ENCODE measurements at regions not wholly inside any gene's neighbourhood (a gene's known extent, or its start where the extent isn't known, plus 50 kb on each side); places are given as distances from the start of the nearest gene placed in this dataset.

DNA sequence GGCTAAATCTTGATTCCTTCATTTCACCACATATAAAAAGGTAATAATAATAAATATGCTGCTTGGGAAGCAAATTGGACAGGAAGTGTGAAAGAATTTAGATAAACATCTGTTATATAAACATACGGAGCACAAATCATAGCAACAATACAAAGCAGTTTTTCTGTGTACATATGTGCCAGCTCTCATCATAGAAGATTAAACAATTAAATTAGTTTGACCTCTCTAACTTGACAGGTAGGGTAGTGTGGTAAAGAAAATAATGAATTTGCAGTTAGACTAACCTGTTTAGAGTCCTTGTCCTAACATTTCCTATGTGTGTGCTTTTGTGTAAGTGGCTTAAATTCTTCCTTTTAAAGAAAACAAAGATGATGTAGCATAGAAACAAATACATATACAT is 995.7 kb upstream of the TENM4 start:
- no peak for DNase-seq (ENCODE audit: low spot score)

GRCh38 chr11:80435345-80435744 is 994.5 kb upstream of the TENM4 start:
- DNase-seq (ENCODE audit: low spot score), result no peak

DNA sequence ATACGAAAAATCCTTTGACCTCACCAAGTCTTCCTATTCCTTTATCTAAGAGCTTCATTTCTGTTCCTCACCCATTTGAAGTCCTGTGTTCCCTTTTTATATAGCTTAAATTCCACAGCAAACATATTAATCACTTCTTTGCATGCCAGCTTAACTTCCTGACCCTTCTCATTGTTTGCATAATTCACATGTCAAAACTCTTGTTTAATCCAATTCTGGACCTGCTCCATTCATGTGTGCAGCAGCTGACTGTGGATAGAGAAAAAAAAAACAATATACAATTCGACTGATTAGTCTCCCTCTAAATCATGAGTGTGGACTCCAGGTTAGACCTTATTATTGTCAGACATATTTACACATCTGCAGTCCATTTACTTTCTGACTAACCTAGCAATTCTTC is 991.2 kb upstream of the TENM4 start:
- DNase-seq (ENCODE audit: low spot score), result no peak

GRCh38 chr11:80424012-80424695 is 983.3 kb upstream of the TENM4 start:
- DNase-seq (ENCODE audit: low spot score), result no peak

DNA sequence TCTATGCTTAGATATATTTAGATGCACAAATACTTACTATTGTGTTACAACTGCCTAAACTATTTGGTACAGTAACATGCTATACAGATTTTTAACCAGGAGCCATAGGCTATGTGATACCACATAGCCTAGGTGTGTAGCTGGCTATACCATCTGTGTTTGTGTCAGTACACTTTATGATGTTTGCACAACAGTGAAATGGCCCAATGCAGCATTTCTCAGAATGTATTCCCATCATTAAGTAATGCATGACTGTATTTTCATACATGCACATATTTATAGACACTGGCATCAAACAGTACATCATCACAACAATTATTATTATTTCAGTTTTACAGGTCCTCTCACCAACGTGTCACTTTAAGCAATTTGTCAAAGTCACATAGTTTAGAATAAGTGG is 979.5 kb upstream of the TENM4 start:
- DNase-seq (ENCODE audit: low spot score), result no peak

- DNase-seq (ENCODE audit: low spot score), result no peak
These were observed 976.9 kb upstream of the TENM4 start for GRCh38 chr11:80417681-80418080.

GRCh38 chr11:80415580-80415979 is 974.8 kb upstream of the TENM4 start:
- DNase-seq (ENCODE audit: low spot score), result no peak

DNA sequence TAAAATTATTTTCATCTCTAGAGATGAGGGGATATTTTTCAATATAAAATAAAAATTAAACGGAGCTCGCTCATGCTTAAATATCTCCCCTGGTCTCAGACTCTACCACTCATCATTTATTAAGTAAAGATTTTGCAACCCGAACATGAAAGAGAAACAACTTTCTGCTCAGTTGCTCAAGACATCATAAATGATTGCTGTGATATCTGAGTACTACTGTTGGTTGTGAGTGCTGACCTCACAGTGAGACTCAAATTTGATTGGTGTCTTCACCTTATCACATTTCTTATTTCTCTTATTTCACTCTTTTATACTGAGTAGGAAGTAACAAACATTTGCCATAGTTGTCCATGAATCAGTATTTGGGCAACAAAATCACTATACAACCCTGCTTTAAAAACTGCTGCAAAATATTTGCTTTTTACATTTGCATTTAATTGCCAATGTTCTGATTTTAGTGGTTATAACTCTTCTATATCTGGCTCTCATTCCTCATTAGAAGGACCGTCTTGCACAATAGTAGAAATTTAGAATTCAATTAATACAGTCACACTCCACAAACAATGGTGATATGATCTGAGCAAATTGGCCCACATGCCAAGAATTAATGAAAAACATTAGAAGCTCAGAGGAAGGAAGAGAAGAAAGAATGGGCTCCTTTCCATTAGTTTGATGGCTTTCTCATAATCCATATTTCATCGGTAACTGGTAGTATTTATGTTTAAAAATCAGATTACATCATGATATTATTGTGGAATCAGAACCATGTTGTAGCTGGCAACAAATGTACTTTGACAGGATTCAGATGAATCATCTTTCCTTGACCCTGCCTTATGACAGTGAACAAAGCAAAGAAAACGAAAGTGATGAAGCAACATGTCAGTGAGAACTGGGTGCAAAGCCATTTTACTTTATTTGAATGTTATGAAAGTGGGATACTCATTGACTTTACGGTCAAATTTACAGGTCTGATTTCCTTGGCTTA is 973.6 kb upstream of the TENM4 start:
- no peak for DNase-seq (ENCODE audit: low spot score)

GRCh38 chr11:80412604-80413003 is 971.8 kb upstream of the TENM4 start:
- DNase-seq (ENCODE audit: low spot score), result no peak

- no peak for DNase-seq (ENCODE audit: low spot score)
These were observed 952.4 kb upstream of the TENM4 start for GRCh38 chr11:80393210-80393609.

GRCh38 chr11:80390505-80390904 is 949.7 kb upstream of the TENM4 start:
- no peak for DNase-seq (ENCODE audit: low spot score)

DNA sequence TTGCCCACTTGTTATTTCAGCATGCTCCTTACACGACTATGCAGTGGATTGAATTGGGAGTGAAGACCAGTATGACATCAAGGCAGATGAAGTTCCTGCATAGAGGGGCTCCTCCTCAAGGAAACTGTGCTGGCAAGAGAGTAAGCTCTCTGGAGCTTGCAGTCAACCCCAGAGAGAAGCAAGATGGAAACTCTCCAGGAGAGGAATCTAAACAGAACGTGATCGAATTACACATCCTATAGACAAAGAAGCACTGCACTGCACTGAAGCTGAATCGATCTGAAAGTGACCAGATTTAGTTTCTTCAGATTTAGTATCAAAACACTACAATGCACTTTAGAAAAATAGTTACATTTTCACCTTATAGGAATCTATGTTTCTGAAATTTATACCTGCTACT is 947.7 kb upstream of the TENM4 start:
- DNase-seq (ENCODE audit: low spot score), result no peak

DNA sequence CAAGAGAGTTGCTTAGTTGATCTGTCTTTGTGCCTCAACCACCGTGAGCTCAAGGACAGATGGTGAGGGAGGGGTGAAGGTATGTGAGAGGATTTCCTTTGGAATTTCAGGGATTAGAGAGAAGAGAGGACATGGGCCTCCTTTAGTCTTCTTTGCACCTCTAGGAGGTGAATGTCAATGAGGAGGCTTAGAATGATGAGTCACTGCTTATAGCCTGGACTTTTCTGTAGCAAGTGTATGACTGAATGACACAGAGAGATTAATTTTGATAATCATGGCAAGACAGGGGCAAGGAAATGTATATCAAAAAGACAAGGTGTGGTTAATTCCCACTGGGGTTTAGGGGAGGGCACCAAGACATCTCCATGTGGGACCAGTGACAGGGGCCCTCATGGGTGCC is 947.3 kb upstream of the TENM4 start:
- DNase-seq (ENCODE audit: low spot score), result no peak

DNA sequence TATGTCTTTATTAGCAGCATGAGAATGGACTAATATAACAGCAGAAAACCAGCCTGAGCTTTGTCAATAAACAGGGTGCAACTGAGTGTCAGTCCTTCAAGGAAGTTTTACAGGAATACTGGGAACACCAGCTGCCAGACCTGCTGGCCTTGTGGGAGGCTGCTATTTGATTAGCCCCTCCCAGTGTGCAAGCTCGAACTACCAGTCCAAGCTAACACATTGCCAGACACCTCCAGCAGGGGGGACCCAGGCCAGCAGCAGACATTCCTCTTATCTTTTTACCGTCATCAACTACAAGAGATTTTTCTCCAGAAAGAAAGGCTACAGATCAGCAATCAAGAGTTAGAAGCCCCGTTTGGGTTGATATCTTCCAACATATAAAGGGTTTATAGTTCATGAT is 942.8 kb upstream of the TENM4 start:
- no peak for DNase-seq (ENCODE audit: low spot score)

- no peak for DNase-seq (ENCODE audit: low spot score)
These were observed 938.9 kb upstream of the TENM4 start for GRCh38 chr11:80379620-80380278.

- peak; percentile 13 for DNase-seq (ENCODE audit: low spot score)
These were observed 931.1 kb upstream of the TENM4 start for GRCh38 chr11:80371931-80372330.

DNA sequence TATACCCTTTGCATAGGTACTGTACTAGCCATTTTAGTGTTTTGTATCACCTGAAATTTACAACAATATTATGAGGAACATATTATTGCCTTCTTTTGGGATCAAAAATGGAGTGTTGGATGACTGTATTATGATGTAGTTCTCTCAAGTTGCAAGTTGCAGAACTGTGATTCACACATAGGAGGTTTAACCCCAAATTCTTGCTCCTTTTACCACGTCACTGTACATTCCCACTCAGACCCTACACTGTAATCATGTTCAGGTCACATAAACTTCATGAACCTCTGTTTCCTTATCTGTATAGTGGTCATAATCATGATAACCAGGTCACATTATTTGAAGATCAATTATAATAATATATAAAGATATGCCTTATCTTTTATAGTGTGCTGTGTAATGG is 925.1 kb upstream of the TENM4 start:
- DNase-seq (ENCODE audit: low spot score), result no peak

DNA sequence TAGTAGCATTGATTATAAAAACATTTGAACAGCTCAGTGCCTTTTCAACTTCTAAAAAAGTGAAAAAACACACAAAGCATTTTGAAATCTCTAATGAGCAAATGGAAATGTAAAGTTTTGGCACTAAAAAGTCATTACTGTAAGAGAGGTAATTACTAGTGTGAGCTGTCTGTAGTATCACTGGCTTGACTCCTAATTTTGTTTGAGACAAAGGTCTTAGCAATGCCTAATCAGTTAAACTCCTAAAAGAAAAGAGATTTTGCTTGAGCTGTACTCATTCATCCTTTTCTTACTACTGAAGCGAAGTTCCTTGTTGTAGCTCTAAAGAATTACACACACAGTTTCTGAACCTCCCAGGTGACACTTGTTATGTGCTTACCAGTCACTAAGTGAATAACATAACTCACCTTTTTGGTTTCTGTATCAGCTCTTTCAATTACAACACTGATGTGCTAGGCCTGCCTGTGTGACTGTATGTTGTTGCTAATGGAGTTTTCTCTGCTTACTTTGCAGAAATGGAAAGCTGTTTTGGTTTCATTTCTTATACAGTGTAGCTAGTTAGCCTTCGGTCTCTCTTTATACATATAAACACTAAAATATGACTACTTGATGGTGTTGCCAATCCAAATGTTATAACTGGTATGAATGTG is 924.4 kb upstream of the TENM4 start:
- no peak for DNase-seq (ENCODE audit: low spot score)

DNA sequence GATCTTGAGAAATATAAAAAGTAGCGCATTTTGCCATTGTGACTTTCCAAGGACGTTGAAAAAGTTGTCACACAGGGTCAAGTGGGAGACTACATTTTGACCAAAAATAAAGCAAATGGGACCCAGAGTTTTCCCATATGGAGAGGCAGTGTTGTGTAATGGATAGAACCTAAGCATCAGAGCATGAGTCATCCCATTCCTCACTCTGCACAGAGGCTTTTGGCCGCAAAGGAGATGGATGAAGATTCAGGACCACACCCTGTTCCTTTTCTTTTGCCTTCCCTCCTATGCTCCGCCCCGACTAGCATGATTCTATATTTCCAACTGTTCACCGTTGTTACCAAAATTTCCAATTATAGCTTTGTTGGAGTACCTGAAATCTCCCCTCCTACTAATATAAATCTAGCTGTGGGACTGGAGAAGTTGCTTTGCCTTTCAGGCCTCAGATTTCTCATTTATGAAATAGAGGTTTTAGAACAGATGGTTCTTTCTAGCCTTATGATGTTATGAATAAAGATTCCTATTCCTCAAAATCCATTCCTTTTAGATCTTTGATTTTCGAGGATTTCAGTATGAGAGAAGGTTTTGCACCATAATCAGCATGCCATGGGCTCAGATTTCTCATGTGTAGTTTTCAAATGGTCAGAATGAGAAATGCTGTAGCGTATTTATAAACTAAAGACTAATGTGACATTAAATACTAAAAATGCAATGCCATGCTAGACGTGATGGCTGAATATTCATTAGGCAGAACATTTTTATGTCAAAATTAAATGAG is 921.9 kb upstream of the TENM4 start:
- DNase-seq (ENCODE audit: low spot score), result no peak

GRCh38 chr11:80355251-80355650 is 914.4 kb upstream of the TENM4 start:
- no peak for DNase-seq (ENCODE audit: low spot score)

GRCh38 chr11:80350541-80350940 is 909.7 kb upstream of the TENM4 start:
- DNase-seq (ENCODE audit: low spot score), result no peak

GRCh38 chr11:80349997-80350396 is 909.2 kb upstream of the TENM4 start:
- no peak for DNase-seq (ENCODE audit: low spot score)
